Fibroblast of mammary gland (primary cell): ENCODE measurements at regions not wholly inside any gene's neighbourhood (a gene's known extent, or its start where the extent isn't known, plus 50 kb on each side); places are given as distances from the start of the nearest gene placed in this dataset.
A peak's percentile ranks its signal among the peaks of the same experiment; 100 is the strongest.

Experiments
- DNase-seq: peaks from one replicate; pipeline ENCODE4 v3.0.0-alpha.2; 2010; ENCODE audit warnings: low read depth
- H3K4me3 ChIP-seq: 2 replicates; pipeline ENCODE4 v1.5.1; 2011; ENCODE audit warnings: low read depth, mild to moderate bottlenecking, low read length, moderate library complexity; ENCODE audit not compliant: control insufficient read depth
- CTCF ChIP-seq: conservative IDR thresholded peaks from 2 replicates; pipeline ENCODE4 v1.5.1; 2011; ENCODE audit warnings: low read depth, low read length, inconsistent platforms; ENCODE audit not compliant: control insufficient read depth, insufficient read depth

DNA sequence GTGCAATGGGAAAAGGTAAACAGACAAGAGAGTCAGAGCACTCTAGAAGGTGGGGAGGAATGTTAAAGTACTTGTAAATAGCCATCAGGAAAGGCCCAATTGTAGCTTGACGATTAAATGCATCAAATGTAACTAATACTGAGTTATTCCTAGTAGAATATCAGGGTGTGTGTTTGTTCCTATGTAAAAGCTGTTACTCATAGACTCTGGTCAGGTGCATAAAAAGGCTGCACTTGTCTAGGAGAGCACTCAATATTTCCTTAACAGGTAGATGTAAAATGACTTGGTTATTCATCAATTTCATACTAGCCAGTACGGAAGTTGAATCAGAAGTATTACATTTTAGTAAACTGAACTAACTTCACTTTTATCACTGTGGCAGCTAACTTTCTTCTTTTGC is 179.7 kb upstream of the AGR3 start:
- no peak for TF ChIP-seq CTCF
- no peak overlapping the region for H3K4me3 ChIP-seq
- DNase-seq = no peak

DNA sequence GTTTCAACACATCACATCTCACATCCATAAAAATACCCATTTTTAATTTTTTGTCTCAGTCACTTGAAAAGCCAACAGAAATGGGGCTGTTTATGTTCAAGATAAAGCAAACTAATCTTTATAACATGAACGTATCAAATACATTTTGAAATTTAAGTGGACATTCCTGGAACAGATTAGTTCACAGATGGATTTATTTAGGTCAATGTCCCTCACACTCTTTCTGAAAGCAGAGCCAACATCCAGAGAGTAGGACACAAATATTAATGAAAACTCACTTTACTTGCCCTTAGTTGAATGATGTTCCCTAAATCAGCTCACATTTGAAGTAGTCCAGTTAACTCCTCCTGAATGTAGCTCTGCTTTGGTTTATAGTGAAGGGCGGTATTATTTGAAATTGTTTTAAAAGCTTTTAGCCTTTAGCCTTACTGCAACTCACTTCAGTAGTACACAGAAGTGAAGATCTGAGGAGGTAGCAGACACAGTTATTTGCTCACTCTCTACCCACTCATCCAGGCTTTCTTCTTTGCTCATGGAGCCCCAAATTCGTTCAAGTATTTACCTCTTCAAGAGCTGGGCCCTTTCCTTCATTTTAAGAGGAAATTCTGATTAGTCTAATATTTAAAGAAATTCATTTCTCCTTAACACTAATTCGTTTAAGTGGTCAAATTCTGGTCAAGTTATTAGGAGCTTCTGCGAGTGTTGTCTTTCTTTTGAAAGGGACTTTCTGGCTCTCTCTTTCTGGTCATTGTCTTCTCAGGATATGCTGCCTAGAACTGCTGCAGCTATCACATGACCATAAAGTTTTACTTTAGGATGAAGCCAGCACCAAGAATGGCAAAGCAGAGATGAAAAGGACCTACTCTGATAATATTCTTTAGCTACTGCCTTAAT is 180.6 kb upstream of the AGR3 start:
- TF ChIP-seq CTCF = no peak
- no peak for DNase-seq

DNA sequence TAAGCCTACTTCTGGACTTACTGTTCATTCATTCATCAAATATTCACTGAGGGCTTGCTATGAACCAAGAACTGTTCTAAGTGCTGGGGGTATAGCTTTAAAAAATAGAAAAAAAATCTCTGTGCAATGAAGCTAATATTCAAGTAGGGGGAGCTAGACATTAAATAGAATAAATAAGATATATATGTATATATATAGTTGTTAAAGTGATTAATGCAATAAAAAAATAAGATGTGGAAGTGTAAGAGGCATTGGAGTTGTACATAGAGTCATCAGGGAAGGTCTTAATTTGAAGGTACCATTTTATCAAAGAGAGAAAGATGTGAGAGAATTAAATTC is 181.2 kb upstream of the AGR3 start:
- DNase-seq = peak; percentile 29
- TF ChIP-seq CTCF = peak; percentile 41
- no peak overlapping the region for H3K4me3 ChIP-seq

More for the DNA sequence above, 180.6 kb upstream of the AGR3 start:
- H3K4me3 ChIP-seq = no peak overlapping the region

DNA sequence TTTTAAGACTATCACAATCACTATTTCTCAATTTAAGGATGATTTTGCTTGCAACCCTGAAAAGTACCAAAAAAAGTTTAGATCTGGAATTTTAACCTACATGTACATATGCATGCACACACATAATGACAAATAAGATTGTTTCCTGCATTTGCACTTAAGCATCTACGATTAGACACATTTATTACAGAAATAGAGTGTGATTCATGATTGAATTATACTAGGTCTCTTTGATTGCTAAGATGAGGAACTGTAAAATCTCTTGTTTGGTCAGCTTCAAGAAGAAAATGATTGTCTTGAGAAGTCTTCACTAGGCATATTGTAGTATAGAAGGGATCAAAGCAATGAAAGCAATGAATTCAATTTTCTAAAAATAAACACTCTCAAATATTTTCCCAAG is 185.9 kb upstream of the AGR3 start:
- TF ChIP-seq CTCF = no peak
- no peak overlapping the region for H3K4me3 ChIP-seq
- DNase-seq = no peak

- no peak for DNase-seq
- TF ChIP-seq CTCF = no peak
- H3K4me3 ChIP-seq = no peak overlapping the region
Measured at GRCh38 chr7:17069146-17069545, 187.4 kb upstream of the AGR3 start.

DNA sequence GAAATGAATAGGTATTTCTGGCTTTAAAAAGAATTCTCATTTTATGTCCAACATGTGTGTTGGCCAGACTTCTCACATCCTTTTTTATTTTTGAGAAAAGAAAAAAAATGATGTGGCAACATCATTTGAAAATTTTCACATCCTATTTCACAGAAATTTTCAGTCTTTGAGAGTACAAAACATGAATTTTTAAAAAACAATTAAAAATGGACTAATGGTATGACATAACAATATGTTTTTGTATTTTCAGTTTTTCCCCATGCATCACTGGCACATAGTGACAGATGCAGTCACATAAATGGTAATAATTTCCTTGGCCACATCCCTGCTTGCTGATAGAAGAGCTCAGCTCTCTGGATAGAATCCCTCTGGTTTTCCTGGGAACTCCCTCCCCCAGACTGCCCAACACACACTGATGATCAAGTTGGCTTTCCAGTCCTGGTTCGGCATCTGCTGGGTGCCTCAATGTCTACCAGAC is 188.5 kb upstream of the AGR3 start:
- no peak overlapping the region for H3K4me3 ChIP-seq
- DNase-seq = no peak

More for the DNA sequence above, 188.5 kb upstream of the AGR3 start:
- no peak for TF ChIP-seq CTCF
